ENCODE measurements at regions not wholly inside any gene's neighbourhood (a gene's known extent, or its start where the extent isn't known, plus 50 kb on each side); places are given as distances from the start of the nearest gene placed in this dataset.

- Histone ChIP-seq H2AFZ (ENCODE audit: insufficient read depth, low read depth, low read length, poor library complexity, severe bottlenecking) (no peak overlapping the region), H3K9me3 (replicated peaks in 1 of 2; ENCODE audit: control insufficient read depth in 1 of 2, insufficient read depth in 1 of 2, low read length in 2 of 2) (no peaks in the 10 kb centered on the region), H3K79me2 (ENCODE audit: insufficient read depth, low read length) (no peaks in the 10 kb centered on the region), H3K27ac (ENCODE audit: low read depth in 1 of 2, low read length in 2 of 2) (no peak overlapping the region), H3K4me2 (replicated peaks; ENCODE audit: extremely low read depth, low read length, poor library complexity, severe bottlenecking) (no peak overlapping the region), H3K36me3 (replicated peaks in 1 of 2; ENCODE audit: control insufficient read depth in 1 of 2, insufficient read depth in 2 of 2, low read length in 2 of 2) (no peaks in the 10 kb centered on the region), H3K4me3 (replicated peaks in 1 of 3; ENCODE audit: low read depth in 2 of 3, low read length in 3 of 3) (no peak overlapping the region), H3K27me3 (ENCODE audit: control insufficient read depth in 2 of 2, insufficient read depth in 2 of 2, low read length in 2 of 2) (peaks cover 11 to 16% of the 10 kb centered on the region in 2 donors), H3K4me1 (ENCODE audit: control insufficient read depth in 1 of 2, insufficient read depth in 2 of 2, low read length in 2 of 2) (no peaks in the 10 kb centered on the region), H4K20me1 (ENCODE audit: insufficient read depth, low read length) (no peaks in the 10 kb centered on the region), H3K9ac (ENCODE audit: insufficient read depth, low read length, poor library complexity, severe bottlenecking) (no peak overlapping the region)
- TF ChIP-seq CTCF (IDR thresholded peaks at IDR 0.05), result no peak
- Mint-ChIP-seq H3K9me3 (peaks cover 0 to 2% (median 0%) of the 10 kb centered on the region in 7 donors), H3K36me3 (no peaks in the 10 kb centered on the region), H3K4me1 (no peaks in the 10 kb centered on the region), H3K4me3 (no peak overlapping the region), H3K27ac (no peak overlapping the region), H3K27me3 (ENCODE audit: low read depth in 3 of 3) (peaks cover 15 to 25% (median 15%) of the 10 kb centered on the region in 3 donors)
- intact Hi-C loops (cut with micrococcal nuclease), result no loop called here
- no peak for DNase-seq
Measured at GRCh38 chr10:117728087-117728486, 185.5 kb downstream of the EMX2 start.

DNA sequence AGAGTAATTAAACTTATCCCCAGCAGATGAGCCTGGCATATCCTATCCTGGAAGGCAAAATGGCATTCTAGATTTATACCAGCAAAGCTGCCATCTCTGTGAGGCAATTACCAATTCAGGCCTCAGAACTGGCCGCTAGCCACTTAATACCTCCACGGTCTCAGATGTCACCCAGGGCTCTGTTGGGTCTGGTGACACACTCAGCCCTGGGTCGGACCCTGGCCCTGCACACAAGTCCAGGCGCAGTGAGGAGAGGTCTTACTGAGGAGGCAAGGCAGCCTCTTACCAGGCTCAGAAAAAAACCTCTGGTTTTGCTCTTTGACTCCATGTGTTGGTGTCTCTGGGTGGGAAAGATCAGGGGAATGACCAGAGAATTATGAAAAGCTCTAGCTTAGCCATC, 186.6 kb downstream of the EMX2 start:
- intact Hi-C loops (cut with micrococcal nuclease), result no loop called here
- no peak overlapping the region for H3K27ac ChIP-seq (ENCODE audit: low read depth in 1 of 2, low read length in 2 of 2)
- H3K27me3 ChIP-seq (ENCODE audit: control insufficient read depth in 2 of 2, insufficient read depth in 2 of 2, low read length in 2 of 2), result peaks cover 20 to 26% of the 10 kb centered on the region in 2 donors
- no peaks in the 10 kb centered on the region for H4K20me1 ChIP-seq (ENCODE audit: insufficient read depth, low read length)
- H3K9ac ChIP-seq (ENCODE audit: insufficient read depth, low read length, poor library complexity, severe bottlenecking), result no peak overlapping the region
- H3K4me2 ChIP-seq (replicated peaks; ENCODE audit: extremely low read depth, low read length, poor library complexity, severe bottlenecking), result no peak overlapping the region
- no peak overlapping the region for H2AFZ ChIP-seq (ENCODE audit: insufficient read depth, low read depth, low read length, poor library complexity, severe bottlenecking)
- 86% methylated on average over 2 of the region's 4 CpGs for WGBS (ENCODE audit: insufficient coverage)
- no peak overlapping the region for H3K27ac Mint-ChIP-seq
- H3K4me1 ChIP-seq (ENCODE audit: control insufficient read depth in 1 of 2, insufficient read depth in 2 of 2, low read length in 2 of 2), result no peaks in the 10 kb centered on the region
- no peak for DNase-seq
- H3K36me3 ChIP-seq (replicated peaks in 1 of 2; ENCODE audit: control insufficient read depth in 1 of 2, insufficient read depth in 2 of 2, low read length in 2 of 2), result no peaks in the 10 kb centered on the region
- no peak overlapping the region for H3K4me3 ChIP-seq (replicated peaks in 1 of 3; ENCODE audit: low read depth in 2 of 3, low read length in 3 of 3)
- peaks cover 0 to 2% (median 0%) of the 10 kb centered on the region in 7 donors for H3K9me3 Mint-ChIP-seq
- H3K27me3 Mint-ChIP-seq (ENCODE audit: low read depth in 3 of 3), result peaks cover 21 to 30% (median 23%) of the 10 kb centered on the region in 3 donors
- H3K4me1 Mint-ChIP-seq, result no peaks in the 10 kb centered on the region
- H3K36me3 Mint-ChIP-seq, result no peaks in the 10 kb centered on the region
- H3K9me3 ChIP-seq (replicated peaks in 1 of 2; ENCODE audit: control insufficient read depth in 1 of 2, insufficient read depth in 1 of 2, low read length in 2 of 2), result no peaks in the 10 kb centered on the region
- TF ChIP-seq CTCF (IDR thresholded peaks at IDR 0.05), result no peak
- H3K79me2 ChIP-seq (ENCODE audit: insufficient read depth, low read length), result no peaks in the 10 kb centered on the region
- no peak overlapping the region for H3K4me3 Mint-ChIP-seq

Measured in CD14-positive monocyte (primary cell).